NT2/D1 (cell line): ENCODE measurements at regions not wholly inside any gene's neighbourhood (a gene's known extent, or its start where the extent isn't known, plus 50 kb on each side); places are given as distances from the start of the nearest gene placed in this dataset.

Experiments
- DNase-seq: peaks from one replicate; pipeline ENCODE4 v3.0.0-alpha.2; 2011; ENCODE audit warnings: low read depth, low spot score
- H3K27me3 ChIP-seq: 2 replicates; pipeline ENCODE4 v1.6.0; 2011; ENCODE audit warnings: mild to moderate bottlenecking; ENCODE audit not compliant: insufficient read length, insufficient read depth
- H3K36me3 ChIP-seq: 2 replicates; pipeline ENCODE4 v1.6.1; 2011; ENCODE audit warnings: mild to moderate bottlenecking, low read length, mixed read lengths; ENCODE audit not compliant: insufficient read depth, insufficient read length
- H3K4me1 ChIP-seq: 2 replicates; pipeline ENCODE4 v1.5.1; 2011; ENCODE audit not compliant: insufficient read depth, insufficient read length
- H3K4me3 ChIP-seq: 2 replicates; pipeline ENCODE4 v1.5.1; 2011; ENCODE audit warnings: low read depth; ENCODE audit not compliant: insufficient read length
- H3K9ac ChIP-seq: 2 replicates; pipeline ENCODE4 v1.6.0; 2011; ENCODE audit warnings: low read depth; ENCODE audit not compliant: insufficient read length
- H3K9me3 ChIP-seq: 2 replicates; pipeline ENCODE4 v1.5.1; 2011; ENCODE audit warnings: mild to moderate bottlenecking, low read length; ENCODE audit not compliant: insufficient read depth
- SUZ12 ChIP-seq: IDR thresholded peaks from 2 replicates; pipeline ENCODE4 v1.6.1; 2011; ENCODE audit not compliant: insufficient read length, insufficient read depth; ENCODE audit errors: extremely low read depth
- YY1 ChIP-seq: IDR thresholded peaks from 2 replicates; pipeline ENCODE4 v1.6.1; 2011; ENCODE audit not compliant: insufficient read length, insufficient read depth
- ZNF274 ChIP-seq: IDR thresholded peaks from 2 replicates; pipeline ENCODE4 v1.6.1; 2011; ENCODE audit warnings: mild to moderate bottlenecking, low read depth, low read length

GRCh38 chr16:63856537-63856936 lies 1265.3 kb downstream of the CDH11 start:
- no peak for DNase-seq
- H3K9me3 ChIP-seq = no peaks in the 10 kb centered on the region
- no peaks in the 10 kb centered on the region for H3K27me3 ChIP-seq
- no peaks in the 10 kb centered on the region for H3K4me1 ChIP-seq
- H3K9ac ChIP-seq = no peak overlapping the region
- H3K36me3 ChIP-seq = no peaks in the 10 kb centered on the region
- TF ChIP-seq SUZ12 (no peak), ZNF274 (no peak), YY1 (no peak)
- no peak overlapping the region for H3K4me3 ChIP-seq

GRCh38 chr16:63850979-63851378 lies 1270.9 kb downstream of the CDH11 start:
- Histone ChIP-seq H3K36me3 (no peaks in the 10 kb centered on the region), H3K27me3 (no peaks in the 10 kb centered on the region), H3K9ac (no peak overlapping the region), H3K4me1 (no peaks in the 10 kb centered on the region), H3K9me3 (no peaks in the 10 kb centered on the region), H3K4me3 (no peak overlapping the region)
- no peak for DNase-seq
- no peak for TF ChIP-seq YY1
- TF ChIP-seq ZNF274 = no peak
- no peak for TF ChIP-seq SUZ12

DNA sequence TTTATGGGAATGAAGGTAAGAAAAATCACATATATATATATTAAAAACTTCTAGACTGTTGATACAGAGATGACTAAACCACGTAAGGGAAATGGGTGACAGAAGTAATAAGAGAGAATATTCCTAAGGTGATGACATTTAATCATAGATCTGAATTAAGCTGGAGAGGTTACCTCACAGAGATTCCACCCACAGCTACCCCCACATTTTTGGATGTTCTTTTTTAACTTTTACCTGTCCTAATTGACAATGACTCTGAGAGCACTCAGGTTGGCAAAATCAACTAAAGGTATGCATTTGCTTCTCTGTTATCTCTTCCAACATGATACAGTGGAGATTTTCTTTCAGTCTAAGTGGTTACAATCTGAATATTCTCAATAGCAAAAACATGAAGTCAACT lies 1280.6 kb downstream of the CDH11 start:
- no peaks in the 10 kb centered on the region for H3K9me3 ChIP-seq
- H3K27me3 ChIP-seq = no peaks in the 10 kb centered on the region
- TF ChIP-seq YY1 = no peak
- no peak for TF ChIP-seq ZNF274
- TF ChIP-seq SUZ12 = no peak
- no peak for DNase-seq
- no peaks in the 10 kb centered on the region for H3K36me3 ChIP-seq
- H3K4me3 ChIP-seq = no peak overlapping the region
- H3K4me1 ChIP-seq = no peaks in the 10 kb centered on the region
- H3K9ac ChIP-seq = no peak overlapping the region

DNA sequence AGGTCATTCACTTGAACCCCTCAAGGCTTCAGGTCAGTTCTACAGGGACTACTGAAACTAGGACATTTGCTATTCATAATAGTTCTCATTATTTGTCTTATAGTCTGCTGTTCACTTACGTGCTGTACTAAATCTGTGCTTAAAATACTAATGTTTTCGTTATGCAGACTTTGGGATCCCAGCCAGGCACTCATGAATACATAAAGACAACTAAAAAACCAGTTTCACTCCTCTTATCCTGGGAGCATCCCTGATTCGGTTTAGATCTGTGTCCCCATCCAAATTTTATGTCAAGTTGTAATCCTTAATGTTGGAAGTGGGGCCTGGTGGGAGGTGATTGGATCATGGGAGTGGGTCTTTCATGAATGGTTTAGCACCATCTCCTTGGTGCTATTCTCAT lies 1291.8 kb downstream of the CDH11 start:
- DNase-seq = no peak
- Histone ChIP-seq H3K9me3 (no peaks in the 10 kb centered on the region), H3K4me1 (no peaks in the 10 kb centered on the region), H3K27me3 (no peaks in the 10 kb centered on the region), H3K4me3 (no peak overlapping the region), H3K36me3 (no peaks in the 10 kb centered on the region), H3K9ac (no peak overlapping the region)
- TF ChIP-seq ZNF274 (no peak), YY1 (no peak), SUZ12 (no peak)

DNA sequence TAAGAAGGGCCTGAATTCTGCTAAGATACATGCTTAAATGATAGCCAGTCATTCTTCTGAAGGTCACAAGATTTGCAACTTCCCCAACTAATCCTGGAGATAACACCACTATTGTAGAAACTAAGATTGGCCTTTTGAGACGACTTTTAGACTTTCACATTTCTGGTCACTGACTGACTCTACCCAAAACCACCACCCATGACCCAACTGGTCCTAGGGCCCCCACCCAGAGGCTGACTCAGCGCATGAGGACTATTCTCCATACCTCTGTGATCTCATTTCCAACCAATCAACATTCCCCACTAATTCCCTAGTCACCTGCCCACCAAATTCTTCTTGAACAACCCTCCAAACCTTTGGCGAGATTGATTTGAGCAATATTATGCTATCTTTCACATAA lies 1299.0 kb downstream of the CDH11 start:
- TF ChIP-seq SUZ12 (no peak), YY1 (no peak), ZNF274 (no peak)
- H3K36me3 ChIP-seq = no peaks in the 10 kb centered on the region
- H3K9me3 ChIP-seq = no peaks in the 10 kb centered on the region; the same call in 1 of the 2 replicates
- H3K9ac ChIP-seq = no peak overlapping the region
- no peaks in the 10 kb centered on the region for H3K27me3 ChIP-seq
- DNase-seq = no peak
- H3K4me3 ChIP-seq = no peak overlapping the region
- H3K4me1 ChIP-seq = no peaks in the 10 kb centered on the region

DNA sequence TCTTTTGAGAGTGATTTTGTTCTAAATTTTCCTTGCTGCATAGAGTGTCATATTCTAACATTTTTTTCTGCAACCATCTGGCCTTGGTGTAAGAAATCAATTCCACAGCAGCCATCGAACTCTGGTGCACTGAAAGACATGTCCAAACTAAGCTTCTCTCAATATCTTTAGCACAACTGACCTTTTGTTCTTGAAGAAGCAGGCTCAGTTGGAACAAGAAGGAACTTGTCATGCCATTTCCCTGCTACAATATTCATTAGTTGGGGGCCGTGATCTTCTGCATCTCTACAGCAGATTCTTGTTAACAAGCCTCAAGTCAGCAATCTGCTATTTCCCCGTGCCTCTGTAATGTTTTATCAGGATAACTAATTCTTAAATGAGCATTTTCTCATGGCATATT lies 1305.6 kb downstream of the CDH11 start:
- Histone ChIP-seq H3K9me3 (no peaks in the 10 kb centered on the region; the same call in 1 of the 2 replicates), H3K27me3 (no peaks in the 10 kb centered on the region)
- TF ChIP-seq SUZ12 = no peak
- no peak for TF ChIP-seq YY1
- TF ChIP-seq ZNF274 = no peak

DNA sequence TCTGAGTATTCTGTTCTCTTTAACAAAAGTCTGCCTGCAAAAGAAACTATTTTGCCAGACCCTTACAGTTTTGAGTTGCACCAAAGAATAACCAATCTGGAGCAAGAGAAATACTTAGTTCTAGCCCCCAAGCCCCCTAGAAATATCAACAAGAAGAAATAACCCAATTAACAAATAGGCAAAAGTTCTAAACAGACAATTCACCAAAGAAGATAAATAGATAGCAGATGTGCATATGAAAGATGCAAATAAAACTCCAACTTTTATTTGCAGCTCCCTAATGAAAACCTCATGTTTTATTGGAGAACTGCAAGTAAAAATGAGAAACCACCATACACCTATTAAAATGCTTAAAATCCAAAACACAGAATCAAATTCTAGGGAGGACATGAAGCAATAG lies 1308.0 kb downstream of the CDH11 start:
- no peaks in the 10 kb centered on the region for H3K27me3 ChIP-seq
- no peaks in the 10 kb centered on the region for H3K36me3 ChIP-seq
- DNase-seq = no peak
- no peaks in the 10 kb centered on the region for H3K4me1 ChIP-seq
- H3K9me3 ChIP-seq = no peaks in the 10 kb centered on the region
- TF ChIP-seq SUZ12 (no peak), YY1 (no peak), ZNF274 (no peak)
- no peak overlapping the region for H3K4me3 ChIP-seq
- H3K9ac ChIP-seq = no peak overlapping the region

More for the DNA sequence above, 1305.6 kb downstream of the CDH11 start:
- H3K9ac ChIP-seq = no peak overlapping the region
- no peak overlapping the region for H3K4me3 ChIP-seq
- no peaks in the 10 kb centered on the region for H3K36me3 ChIP-seq
- DNase-seq = no peak
- H3K4me1 ChIP-seq = no peaks in the 10 kb centered on the region

DNA sequence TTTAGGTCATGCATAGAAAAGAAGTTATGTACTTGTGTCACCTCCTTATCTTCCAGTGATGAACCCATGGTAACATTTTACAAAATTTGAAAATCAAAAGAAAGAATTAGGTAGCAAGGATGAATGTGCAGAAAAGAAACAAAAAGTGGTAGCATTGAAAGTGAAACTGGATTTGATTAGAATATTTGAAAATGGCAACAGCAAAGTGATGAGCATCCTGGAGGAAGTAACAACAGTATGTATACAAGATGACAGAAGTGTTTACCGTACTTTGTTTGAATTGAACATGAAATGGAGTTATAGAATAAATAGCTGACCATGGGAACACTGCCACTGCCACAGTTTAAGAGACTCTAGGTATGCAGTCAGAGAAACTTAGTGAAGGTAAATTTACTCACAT lies 1313.1 kb downstream of the CDH11 start:
- Histone ChIP-seq H3K4me3 (no peak overlapping the region), H3K4me1 (no peaks in the 10 kb centered on the region), H3K27me3 (no peaks in the 10 kb centered on the region), H3K9me3 (no peaks in the 10 kb centered on the region), H3K9ac (no peak overlapping the region), H3K36me3 (no peaks in the 10 kb centered on the region)
- TF ChIP-seq ZNF274 (no peak), SUZ12 (no peak), YY1 (no peak)
- DNase-seq = no peak
